GM20431 (cell line): ENCODE measurements at regions not wholly inside any gene's neighbourhood (a gene's known extent, or its start where the extent isn't known, plus 50 kb on each side); places are given as distances from the start of the nearest gene placed in this dataset.

Experiments used
- in situ Hi-C: fragments of 300-500 bp; cut with MseI, MboI; formaldehyde crosslinking; loops from one replicate; pipeline ENCODE4 v1.15.0; 2020; ENCODE audit warnings: low sequenced_read_pairs; ENCODE audit not compliant: unreplicated experiment

DNA sequence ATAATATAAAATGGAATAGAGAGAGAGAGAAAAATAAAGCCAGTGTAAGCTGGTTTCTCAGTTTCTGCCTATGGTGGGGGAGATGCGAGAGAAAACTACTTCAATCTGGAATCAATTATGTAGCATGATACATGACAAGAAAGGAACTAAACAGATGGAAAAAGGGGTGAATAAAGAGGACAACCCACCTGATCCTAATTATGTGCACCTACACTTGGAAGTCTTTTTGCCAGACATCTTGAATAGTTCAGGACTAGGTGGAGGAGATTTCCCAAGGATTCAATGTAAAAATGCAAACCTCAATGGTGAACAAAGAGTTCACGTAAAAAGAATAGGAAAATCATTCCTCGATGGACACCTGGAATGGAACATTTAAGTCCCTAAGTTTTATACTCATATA lies 524.4 kb upstream of the RGMA start:
- in situ Hi-C loops = no loop called here

DNA sequence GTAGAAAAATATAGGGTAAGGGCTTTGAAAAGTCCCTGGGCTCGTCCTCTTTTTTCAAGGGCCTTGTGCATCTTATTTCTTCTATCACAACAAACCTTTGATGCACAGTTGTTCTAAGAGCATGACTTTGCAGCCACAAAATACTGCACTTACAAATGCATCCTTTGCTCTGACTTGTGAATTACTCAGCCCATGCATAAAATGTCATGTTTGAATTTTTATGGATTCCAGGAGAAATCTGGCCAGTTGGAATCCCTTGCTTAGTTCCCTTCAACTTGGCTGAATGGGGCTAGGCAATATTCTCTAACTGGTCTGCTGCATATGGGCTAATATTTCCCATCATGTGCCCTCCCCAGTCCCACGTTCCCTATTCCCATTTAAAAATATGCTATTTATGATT lies 523.9 kb upstream of the RGMA start:
- in situ Hi-C loops = no loop called here

DNA sequence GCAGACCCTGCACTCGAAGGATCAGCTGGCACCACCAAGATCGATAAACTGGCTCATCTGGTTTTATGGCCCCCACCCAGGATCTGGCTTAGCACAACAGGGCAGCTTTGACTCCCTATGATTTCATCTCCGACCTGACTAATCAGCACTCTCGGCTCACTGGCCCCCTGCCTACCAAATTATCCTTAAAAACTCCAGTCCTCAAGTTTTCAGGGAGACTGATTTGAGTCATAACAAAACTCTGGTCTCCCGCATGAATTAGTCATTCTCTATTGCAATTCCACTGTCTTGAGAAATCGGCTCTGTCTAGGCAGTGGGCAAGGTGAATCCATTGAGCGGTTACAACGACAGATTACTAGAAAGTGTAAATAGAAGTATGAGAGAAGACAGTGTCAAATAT lies 521.9 kb upstream of the RGMA start:
- in situ Hi-C loops = no loop called here

DNA sequence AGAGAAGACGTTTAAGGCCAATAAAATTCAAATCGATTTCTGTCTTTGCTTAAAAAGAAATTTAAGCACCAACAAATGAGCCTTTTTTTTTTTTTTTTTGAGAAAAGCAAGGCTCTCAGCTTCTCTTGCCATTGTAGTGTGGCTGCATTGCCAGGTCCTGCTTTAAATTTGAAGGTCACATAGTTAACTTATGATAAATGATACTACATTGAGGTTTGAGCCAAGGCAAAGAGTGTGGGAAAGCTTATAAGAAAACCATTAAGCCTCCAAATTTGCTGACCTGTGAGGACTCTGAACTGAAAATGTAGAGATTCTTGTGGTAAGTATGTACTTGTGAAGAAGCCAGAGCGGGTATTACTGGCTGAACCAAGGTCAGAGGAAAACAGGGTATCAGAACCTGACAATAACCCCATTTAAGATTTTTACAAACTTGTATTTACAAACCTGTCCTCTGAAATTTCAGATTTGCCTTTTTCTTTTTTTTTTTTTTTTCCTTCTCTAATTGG lies 519.7 kb upstream of the RGMA start:
- in situ Hi-C loops = no loop called here

DNA sequence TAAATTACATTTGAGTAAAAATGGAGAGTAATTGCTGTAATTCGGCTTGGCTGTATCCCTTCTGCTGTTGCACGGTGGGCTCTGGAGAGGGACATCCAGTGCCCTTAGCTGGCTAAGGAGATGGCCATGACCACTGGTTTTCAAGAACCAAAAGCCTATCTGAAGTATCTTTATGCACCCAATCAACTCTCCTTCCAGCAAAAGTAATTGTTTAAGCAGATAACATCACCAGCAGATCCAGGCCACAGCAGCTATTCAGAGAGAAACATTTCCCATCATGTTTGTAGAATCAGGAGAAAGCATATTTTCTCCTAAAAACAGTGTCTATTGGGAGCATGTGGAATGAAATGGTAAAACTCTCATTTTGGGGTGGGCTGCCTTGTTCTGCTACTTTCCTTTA lies 514.5 kb upstream of the RGMA start:
- in situ Hi-C loops = no loop called here

DNA sequence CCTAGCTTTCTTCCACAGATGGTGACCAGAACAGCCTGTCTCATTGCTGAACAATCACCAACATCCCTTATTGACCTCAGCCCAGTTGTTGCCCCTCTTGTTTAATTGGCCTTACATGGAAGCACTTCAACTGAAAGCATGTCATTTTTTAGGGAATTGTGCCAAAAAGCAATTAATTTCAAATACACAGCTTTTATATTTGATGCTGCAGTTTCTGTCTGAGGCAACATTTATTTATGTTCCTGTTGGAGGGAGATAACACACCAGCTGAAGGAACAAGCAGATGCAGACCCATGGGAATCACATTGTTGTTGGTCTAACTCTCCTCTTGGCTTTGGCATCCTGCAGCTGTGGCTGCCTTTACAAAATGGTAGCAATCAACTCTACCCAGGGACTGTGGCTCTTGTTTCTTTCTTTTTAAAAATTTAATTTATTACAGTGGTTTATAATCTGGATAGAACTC lies 498.1 kb upstream of the RGMA start:
- in situ Hi-C loops = no loop called here

DNA sequence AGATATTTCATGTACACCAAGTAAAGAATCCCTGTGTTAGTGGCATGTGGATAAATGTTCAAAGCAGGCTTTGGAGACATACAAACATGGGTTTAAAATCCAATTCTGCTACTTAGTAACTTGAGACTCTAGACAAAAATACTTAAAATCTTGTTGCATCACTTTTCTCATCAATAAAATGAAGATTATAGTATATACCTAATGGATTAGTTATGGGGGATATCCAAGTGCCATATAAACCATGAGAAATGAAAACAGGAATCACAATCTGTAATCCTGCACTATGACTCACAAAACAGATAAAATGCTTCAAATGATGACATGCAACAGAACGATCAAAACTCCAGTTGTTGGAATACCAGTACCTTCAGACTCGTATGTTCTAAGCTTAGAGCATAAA lies 496.0 kb upstream of the RGMA start:
- in situ Hi-C loops = no loop called here

DNA sequence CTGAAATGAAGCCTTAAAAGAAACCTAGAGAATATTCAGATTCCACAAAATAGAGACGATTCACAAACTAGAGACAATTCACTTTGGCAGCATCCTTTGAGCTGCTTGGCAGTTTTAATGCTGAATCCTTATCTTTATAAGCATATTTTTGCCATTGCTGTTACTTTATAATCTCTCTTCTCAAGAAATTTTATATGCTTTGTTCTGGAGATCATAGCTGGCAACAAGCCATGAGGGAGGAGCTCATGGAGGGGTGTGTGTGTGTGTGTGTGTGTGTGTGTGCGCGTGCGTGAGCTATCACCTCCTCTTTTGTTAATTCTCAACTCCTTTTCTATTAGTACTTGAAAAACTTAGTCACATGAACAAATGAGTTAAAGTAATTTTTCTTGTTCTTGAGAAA lies 495.0 kb upstream of the RGMA start:
- in situ Hi-C loops = no loop called here

DNA sequence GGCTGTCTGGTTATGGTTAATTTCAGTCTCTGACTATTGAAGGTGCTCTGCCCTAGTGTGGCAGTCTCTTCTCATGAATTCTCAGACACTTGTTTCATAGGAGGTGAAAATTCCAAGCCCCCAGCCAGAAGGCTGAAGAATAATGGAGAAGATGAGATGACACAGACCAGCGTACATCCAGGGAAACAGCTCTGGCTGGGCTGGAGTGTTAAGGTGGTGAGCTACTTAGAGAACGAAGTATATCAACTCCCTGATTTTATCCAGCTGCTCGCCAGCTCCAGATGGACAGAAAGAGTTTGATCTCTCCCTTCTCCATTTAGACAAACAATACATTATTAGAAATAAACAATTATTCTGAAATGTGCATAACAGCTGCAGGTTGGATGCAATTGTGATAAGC lies 494.5 kb upstream of the RGMA start:
- in situ Hi-C loops = no loop called here

DNA sequence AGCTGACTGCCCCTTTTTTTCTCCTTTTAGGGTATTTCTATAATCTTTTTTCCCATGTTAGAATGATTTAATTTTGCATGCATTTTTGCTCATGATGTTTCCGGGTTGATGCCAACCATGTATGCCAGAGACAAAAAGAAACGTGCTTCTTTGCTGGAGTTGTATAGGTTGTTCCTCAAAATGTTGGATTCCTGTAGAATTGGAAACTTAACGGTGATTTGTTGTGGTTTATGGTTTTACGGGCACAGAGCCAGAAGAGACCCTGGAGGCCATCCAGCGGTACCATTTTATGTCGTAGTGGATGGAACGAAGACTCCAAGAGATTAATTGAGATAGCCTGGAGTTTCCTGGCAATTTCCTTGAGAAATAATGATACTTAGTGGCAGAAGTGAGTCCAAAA lies 481.5 kb upstream of the RGMA start:
- in situ Hi-C loops = no loop called here

DNA sequence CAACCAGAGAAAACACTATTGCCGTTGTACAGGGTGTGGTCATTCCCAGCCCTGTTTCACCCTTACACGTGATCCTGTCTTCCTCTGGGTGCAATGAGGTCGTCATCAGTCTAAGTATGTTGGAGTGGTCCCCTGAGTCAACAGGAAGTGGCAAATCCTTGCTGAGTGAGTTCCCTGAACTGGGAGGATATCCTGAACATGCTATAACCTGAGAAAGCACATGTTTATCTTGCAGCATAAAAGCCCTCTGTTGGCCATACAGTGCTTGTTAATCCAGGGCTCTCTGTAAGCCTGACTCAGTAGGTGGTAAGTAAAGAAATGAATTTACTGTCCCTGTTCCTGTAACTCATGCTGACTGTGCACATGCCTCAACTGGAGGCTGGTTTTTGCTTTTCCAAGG lies 477.8 kb upstream of the RGMA start:
- in situ Hi-C loops = no loop called here

DNA sequence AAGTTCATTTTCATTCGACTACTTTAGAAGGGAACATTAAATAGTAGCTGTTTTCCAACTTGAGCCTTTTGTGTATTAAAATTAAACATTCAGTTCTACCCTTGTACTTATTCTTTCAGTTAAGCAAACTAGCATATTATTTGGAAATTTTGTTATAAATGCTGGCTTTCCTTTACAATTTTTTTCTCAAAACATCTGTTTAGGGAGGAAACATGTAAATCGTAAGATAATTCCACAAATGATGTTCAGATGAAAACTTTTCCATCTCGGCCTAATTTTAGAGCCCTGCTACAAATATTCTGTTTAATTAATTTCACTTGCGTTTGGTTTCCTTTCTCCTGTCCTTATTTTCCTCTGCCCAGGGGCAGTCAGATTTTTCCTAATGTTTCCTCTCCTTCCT lies 476.2 kb upstream of the RGMA start:
- in situ Hi-C loops = no loop called here

DNA sequence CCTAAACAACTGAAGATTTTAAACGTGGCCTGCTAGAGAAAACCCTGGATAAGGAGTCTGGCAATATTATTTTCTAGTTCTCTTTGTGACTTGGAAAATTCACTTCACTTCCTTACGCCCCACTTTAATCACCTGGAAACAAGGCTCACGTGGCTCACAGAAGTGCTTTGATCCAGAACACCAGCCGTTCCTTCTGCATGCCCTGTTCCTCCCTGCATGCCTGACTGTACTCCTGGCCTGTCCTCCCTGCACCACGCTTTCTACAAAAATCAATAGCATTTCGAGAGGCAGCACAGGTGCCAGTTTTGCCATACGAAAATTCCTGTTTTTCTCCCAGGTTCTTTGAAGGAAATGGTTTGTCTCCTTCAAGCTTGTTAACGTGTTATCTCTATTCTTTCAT lies 474.2 kb upstream of the RGMA start:
- in situ Hi-C loops = no loop called here

DNA sequence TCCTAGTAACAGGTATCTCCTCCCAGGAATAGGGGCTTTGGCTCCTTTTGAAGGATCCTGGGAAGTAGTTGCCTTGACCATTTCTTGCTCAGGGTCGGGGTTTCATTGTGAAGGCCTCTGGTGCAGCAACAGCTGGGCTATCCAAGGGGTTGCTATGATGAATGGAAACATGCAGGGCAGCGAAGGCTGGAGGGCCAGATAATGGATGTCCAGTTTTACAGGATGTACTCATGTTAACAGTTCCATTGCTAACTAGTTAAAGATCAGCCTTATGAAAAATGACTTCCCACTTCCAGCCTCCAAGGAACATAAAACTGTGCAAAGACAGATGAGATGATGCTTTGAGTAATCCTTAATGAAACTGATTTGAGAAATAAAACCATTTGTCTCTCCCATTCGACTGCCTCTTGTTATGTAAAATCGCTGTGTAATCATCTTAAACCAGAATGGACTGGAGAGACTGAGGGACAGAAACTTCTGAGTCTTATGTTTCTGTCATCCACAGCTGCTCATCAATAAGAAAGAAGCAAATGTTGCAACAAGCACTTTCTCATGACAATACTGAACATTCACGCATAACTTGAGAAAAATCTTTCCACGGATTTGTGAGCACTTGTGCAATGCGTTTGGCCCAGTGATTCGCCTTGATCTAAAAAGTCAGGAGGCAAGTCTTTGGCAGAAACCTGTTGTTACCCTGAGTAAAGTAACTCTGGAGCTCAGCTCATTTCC lies 473.5 kb upstream of the RGMA start:
- in situ Hi-C loops = no loop called here

DNA sequence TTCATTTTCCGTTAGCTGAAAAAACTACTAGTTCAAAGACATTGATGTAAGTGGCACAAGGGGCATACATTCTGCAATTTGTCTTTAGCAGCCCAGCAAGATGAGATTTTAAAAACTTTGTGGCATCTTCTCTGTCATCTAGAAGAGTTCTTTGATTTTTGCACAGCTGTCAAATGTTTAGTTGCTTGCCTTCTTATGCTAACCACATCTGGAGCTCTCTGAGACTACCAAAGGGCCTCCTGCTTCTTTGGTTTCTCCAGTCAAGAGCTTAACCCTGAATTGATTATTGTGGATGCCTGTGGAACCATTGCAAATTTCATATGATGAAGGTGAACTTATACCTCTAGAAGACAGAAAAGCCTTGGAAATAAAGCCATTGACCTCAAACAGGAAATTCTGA lies 468.7 kb upstream of the RGMA start:
- in situ Hi-C loops = no loop called here

DNA sequence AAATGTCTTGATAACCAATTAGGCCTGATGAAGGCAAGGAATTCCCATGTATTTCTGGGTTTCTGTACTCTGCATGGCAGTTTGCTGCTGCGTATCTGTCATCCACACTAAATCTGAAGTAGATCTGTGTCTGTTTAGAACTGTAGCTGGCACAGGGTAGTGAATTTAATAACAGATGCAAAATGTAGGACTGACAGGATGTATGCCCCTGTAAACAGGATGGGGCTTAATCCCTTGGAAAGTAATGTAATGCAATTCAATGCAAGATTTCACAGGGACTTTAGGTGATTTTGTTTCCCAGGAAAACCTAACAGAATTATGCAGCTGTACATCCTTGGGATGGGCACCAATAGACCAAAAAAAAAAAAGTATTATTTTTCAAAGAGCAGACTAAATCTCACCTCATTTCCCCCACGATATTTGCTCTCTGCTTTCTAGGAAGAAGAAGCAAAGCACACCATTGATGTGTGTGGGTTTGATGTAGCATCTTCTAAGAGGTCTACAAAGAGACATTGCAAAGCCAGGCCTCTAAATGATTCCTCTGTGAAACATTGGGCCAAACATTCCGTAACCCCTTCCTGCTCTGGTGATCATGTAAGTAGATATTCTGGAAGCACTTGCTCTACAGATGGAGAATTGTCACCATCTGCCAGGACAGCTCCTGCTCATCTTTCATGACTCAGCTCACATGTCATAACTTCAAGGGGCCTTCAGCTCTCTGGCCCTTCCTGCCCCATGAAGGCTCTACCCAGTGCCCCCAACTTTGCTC lies 464.3 kb upstream of the RGMA start:
- in situ Hi-C loops = no loop called here

DNA sequence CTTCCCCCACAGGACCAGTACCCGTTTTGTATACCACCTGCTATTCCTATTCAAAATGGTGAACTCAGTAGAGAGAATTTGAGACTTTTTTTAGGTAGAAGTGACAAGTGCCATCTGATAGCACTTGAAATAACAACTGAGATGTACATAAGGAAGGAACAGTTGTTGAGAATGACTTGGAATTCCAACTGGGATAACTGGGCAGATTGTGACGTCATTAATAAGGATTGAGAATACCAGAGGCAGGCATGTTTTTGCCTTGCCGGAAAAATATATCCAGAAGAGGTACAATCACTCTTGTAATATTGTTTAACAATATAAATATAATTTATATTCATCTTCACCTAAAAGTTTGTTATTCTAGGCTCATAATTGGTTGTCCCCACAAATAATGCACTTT lies 454.1 kb upstream of the RGMA start:
- in situ Hi-C loops = no loop called here

DNA sequence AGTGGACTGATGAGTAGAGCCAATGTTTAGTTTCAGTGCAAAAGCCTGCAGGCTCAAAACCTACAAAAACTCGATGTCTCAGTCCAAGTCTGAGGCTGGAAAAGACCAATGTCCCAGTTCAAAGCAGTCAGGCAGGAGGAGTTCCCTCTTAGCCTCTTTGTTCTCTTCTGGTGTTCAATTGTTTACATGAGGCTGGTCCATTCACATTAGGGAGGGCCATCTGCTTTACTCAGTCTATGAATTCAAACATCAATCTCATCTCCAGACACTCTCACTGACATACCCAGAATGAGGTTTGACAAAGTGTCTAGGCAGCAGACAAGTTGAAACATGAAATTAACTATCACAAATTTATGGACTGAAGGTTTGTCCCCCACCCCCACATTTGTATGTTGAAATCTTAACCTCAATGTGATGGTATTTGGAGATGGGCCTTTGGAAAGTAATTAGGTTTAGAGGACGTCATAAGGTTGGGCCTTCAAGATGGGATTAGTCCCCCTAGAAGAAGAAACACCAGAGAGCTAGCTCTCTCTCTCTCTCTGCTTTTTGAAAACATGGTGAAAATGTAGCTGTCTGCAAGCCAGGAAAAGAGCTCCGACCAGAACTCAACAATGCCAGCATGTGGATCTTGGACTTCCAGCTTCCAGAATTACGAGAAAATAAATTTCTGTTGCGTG lies 438.5 kb upstream of the RGMA start:
- in situ Hi-C loops = no loop called here

DNA sequence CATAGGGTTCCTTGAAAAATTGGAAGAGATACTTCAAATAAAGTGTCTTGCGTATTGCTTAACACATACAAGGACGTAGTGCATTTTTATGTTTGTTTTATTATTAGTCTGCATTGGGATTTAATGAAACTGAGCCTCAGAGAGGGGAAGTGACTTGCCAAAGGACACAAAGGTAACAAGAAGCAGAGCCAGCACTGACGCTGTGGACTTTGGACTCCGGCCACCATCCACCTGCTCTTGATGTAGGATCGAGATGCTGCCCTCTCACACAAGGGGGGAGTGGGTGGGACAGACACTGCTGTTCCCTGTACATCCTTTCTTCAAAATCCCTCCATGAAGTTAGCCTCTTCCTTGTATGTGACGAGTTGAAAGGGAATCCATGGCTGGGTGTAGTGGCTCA lies 435.4 kb upstream of the RGMA start:
- in situ Hi-C loops = no loop called here

DNA sequence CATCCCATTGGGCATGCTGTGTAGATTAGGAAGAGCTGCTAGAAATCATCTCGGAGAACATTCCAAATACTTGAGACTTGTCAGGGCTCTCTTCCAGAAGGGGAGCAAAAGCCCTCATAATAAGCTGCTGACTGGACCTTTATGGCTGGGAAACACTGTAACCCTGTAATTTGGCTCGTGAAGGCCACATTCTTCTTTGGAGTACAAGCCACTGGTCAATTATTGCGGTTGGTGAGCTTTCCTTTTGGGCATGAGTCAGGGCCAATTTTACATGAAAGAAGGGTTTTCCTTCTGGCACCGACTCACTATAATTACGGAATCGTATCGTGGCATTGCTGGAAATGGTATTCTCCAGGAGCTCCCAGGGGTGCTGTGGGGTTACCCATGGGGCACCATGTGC lies 434.5 kb upstream of the RGMA start:
- in situ Hi-C loops = no loop called here

DNA sequence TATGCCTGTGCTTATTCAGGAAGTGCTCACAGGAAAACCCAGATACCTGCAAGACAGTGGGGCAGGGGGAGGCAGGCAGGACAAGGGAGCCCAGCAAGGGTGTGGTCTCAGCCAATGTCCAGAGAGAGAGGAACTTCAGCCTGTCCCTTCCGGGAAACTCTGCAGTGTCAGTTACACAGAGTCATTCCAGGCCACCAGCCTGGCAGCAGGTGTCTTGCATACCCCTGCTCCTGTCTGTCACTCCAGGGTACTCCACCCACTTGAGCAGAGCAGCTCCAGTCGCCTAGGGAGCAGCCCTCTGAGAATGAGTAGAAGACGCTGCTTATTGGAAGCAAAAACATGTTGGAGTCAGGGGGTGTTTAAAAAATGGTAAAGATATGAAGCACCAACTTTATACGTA lies 431.2 kb upstream of the RGMA start:
- in situ Hi-C loops = no loop called here
